ENCODE measurements at regions not wholly inside any gene's neighbourhood (a gene's known extent, or its start where the extent isn't known, plus 50 kb on each side); places are given as distances from the start of the nearest gene placed in this dataset.

DNA sequence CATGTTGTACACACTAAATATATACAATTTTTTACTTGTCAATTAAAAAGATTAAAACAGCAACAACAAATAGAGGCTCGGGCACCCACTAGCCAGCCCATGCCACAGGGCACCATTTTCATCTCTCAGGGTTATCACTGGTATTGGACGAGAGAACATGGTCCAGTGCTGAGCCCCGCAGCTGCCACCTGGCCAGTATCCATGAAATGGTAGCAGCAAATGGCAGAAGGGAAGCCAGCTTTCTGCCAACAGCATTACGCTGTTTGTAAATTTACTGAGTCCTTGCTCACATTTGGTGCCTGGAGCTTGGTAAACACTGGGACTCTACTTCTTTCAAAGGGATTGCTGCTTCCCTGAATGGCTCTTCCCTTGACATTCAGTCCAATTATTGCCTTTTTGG lies 87.9 kb upstream of the WASF3 start:
- H3T11ph ChIP-seq (ENCODE audit: low read length): no peak overlapping the region
- no peak for DNase-seq
- no peak overlapping the region for H3K14ac ChIP-seq (ENCODE audit: insufficient read depth, low read length)
- H3K9me3 ChIP-seq (ENCODE audit: control insufficient read depth, low read depth, low read length): no peaks in the 10 kb centered on the region
- no peak overlapping the region for H3K9ac ChIP-seq (ENCODE audit: extremely low read depth, insufficient read length, low read length)
- H4K20me1 ChIP-seq (ENCODE audit: control insufficient read depth, insufficient read depth, insufficient read length): no peaks in the 10 kb centered on the region
- H2BK12ac ChIP-seq (ENCODE audit: insufficient read length, low read depth, low read length): no peak overlapping the region
- H3K36me3 Mint-ChIP-seq (ENCODE audit: insufficient read depth in 1 of 3, low read depth in 3 of 3): no peaks in the 10 kb centered on the region; a peak in 1 of 7 replicates
- H3K27ac Mint-ChIP-seq: no peak overlapping the region
- H3K27ac ChIP-seq (ENCODE audit: insufficient read length, low read depth, low read length): no peak overlapping the region
- H3K27me3 ChIP-seq (ENCODE audit: insufficient read depth, low read length): no peaks in the 10 kb centered on the region
- H2BK5ac ChIP-seq (ENCODE audit: insufficient read length, low read length): no peak overlapping the region
- no peak overlapping the region for H2AK5ac ChIP-seq (ENCODE audit: insufficient read length, low read length)
- no peak overlapping the region for H3K23ac ChIP-seq (ENCODE audit: insufficient read length, low read depth, low read length)
- H4K5ac ChIP-seq (ENCODE audit: insufficient read length, low read depth, low read length): no peak overlapping the region
- no peak overlapping the region for H3K56ac ChIP-seq (ENCODE audit: insufficient read length, low read depth, low read length)
- H3K18ac ChIP-seq (ENCODE audit: insufficient read length, low read depth, low read length): no peak overlapping the region
- H3K9me3 Mint-ChIP-seq: no peaks in the 10 kb centered on the region; a peak in 2 of 5 replicates
- no peak overlapping the region for H2BK15ac ChIP-seq (ENCODE audit: low read depth, low read length)
- H3K27me3 Mint-ChIP-seq (ENCODE audit: low read depth): peaks cover 4% of the 10 kb centered on the region
- H2BK120ac ChIP-seq (ENCODE audit: low read depth, low read length, poor library complexity, severe bottlenecking): no peak overlapping the region
- no peak overlapping the region for H4K8ac ChIP-seq (replicated peaks; ENCODE audit: insufficient read length, low read depth, low read length)
- no peak overlapping the region for H3K4me3 Mint-ChIP-seq
- TF ChIP-seq, protein P1, sequence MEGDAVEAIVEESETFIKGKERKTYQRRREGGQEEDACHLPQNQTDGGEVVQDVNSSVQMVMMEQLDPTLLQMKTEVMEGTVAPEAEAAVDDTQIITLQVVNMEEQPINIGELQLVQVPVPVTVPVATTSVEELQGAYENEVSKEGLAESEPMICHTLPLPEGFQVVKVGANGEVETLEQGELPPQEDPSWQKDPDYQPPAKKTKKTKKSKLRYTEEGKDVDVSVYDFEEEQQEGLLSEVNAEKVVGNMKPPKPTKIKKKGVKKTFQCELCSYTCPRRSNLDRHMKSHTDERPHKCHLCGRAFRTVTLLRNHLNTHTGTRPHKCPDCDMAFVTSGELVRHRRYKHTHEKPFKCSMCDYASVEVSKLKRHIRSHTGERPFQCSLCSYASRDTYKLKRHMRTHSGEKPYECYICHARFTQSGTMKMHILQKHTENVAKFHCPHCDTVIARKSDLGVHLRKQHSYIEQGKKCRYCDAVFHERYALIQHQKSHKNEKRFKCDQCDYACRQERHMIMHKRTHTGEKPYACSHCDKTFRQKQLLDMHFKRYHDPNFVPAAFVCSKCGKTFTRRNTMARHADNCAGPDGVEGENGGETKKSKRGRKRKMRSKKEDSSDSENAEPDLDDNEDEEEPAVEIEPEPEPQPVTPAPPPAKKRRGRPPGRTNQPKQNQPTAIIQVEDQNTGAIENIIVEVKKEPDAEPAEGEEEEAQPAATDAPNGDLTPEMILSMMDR (conservative IDR thresholded peaks at IDR 0.05): no peak
- no peaks in the 10 kb centered on the region for H3K79me2 ChIP-seq (ENCODE audit: insufficient read depth, low read length)
- no peaks in the 10 kb centered on the region for H3K23me2 ChIP-seq (ENCODE audit: insufficient read length, low read depth, low read length, poor library complexity, severe bottlenecking)
- no peak overlapping the region for H3K4me2 ChIP-seq (ENCODE audit: insufficient read depth, insufficient read length, low read length)
- peaks cover 18 to 19% of the 10 kb centered on the region in 2 experiments for H3K4me1 Mint-ChIP-seq
- no peaks in the 10 kb centered on the region for H3K79me1 ChIP-seq (ENCODE audit: insufficient read depth, low read depth, low read length, poor library complexity, severe bottlenecking)
- H3K4me1 ChIP-seq (ENCODE audit: insufficient read depth, low read length): no peaks in the 10 kb centered on the region; the same call in 1 of the 2 replicates
- no peak overlapping the region for H2BK20ac ChIP-seq (ENCODE audit: low read depth, low read length, poor library complexity, severe bottlenecking)
- H2AFZ ChIP-seq (ENCODE audit: low read length): no peak overlapping the region
- no CpG with 5 or more reads among the region's 4 CpGs for WGBS (ENCODE audit: extremely low coverage, insufficient read length, low lambda C conversion rate)
- H3K4ac ChIP-seq (ENCODE audit: low read depth, low read length): no peak overlapping the region
- H4K91ac ChIP-seq (ENCODE audit: insufficient read length, low read depth, low read length): no peak overlapping the region

Data from H9 (cell line).